ENCODE measurements at regions not wholly inside any gene's neighbourhood (a gene's known extent, or its start where the extent isn't known, plus 50 kb on each side); places are given as distances from the start of the nearest gene placed in this dataset.

DNA sequence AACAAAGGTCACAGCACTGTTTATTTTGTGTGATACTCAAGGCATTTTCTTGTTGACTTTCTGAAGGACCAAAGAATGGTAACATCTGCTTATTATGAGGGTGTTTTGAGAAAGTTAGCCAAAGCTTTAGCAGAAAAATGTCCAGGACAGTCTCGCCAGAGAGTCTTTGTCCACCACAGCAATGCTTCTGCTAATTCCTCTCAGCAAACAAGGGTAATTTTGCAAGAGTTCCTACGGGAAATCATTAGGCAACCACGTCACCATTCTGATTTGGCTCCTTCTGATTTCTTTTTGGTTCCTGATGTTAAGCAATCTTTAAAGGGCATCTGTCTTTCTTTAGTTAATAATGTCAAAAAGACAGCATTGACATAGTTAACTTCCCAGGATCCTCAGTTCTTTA, 639.3 kb upstream of the STEAP1 start:
- TF ChIP-seq CTCF (IDR thresholded peaks at IDR 0.05; ENCODE audit: insufficient read depth, low read length, missing control alignments), result no peak
- no peak overlapping the region for H3K4me3 ChIP-seq (ENCODE audit: low read depth, low read length)
- DNase-seq (ENCODE audit: low read depth, low spot score), result no peak
- POLR2A ChIA-PET, result no interaction called here
- CTCF ChIA-PET, result no interaction called here

DNA sequence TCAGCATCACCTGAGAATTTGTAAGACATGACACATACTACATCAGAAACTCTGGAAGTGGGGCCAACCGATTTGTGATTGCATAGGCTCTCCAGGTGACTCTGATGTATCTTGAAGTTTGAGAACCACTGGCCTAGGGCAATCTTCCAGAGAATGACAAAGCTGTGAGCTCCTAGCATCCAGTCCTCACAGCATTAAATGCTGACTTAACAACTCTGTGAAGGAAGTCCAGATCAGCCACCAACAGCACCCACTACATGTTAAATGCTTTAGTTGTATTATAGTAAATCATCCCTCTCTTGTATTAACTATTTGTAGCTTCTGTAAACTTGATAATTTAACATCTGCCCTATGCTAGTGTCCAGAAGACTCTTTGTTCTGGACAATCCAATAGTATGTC, 636.5 kb upstream of the STEAP1 start:
- TF ChIP-seq CTCF (IDR thresholded peaks at IDR 0.05; ENCODE audit: insufficient read depth, low read length, missing control alignments), result no peak

GRCh38 chr7:89549768-89550167, 604.5 kb upstream of the STEAP1 start:
- ChIA-PET CTCF (no interaction called here), POLR2A (no interaction called here)
- TF ChIP-seq CTCF (IDR thresholded peaks at IDR 0.05; ENCODE audit: insufficient read depth, low read length, missing control alignments), result no peak
- no peak overlapping the region for H3K4me3 ChIP-seq (ENCODE audit: low read depth, low read length)
- no peak for DNase-seq (ENCODE audit: low read depth, low spot score)

More for the DNA sequence above, 636.5 kb upstream of the STEAP1 start:
- CTCF ChIA-PET, result no interaction called here
- no peak overlapping the region for H3K4me3 ChIP-seq (ENCODE audit: low read depth, low read length)
- POLR2A ChIA-PET, result no interaction called here
- no peak for DNase-seq (ENCODE audit: low read depth, low spot score)

DNA sequence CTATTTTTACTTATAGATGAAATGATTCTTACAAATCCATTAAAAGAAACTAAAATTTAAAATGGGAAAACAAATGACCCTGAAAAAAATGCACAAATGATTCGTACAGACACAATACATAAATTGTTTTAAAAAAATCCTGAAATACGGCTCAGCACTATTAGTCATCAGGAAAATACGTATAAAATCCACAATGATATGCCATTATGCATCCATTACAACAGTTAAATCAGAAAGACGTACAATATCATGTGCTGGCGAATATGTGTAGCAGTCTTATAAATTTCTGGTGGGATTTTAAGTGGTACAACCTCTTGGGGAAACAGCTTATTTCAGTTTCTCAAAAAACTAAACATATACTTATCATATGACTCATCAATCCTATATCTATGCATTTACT, 600.1 kb upstream of the STEAP1 start:
- no peak overlapping the region for H3K4me3 ChIP-seq (ENCODE audit: low read depth, low read length)
- DNase-seq (ENCODE audit: low read depth, low spot score), result no peak
- ChIA-PET POLR2A (no interaction called here), CTCF (no interaction called here)
- no peak for TF ChIP-seq CTCF (IDR thresholded peaks at IDR 0.05; ENCODE audit: insufficient read depth, low read length, missing control alignments)

DNA sequence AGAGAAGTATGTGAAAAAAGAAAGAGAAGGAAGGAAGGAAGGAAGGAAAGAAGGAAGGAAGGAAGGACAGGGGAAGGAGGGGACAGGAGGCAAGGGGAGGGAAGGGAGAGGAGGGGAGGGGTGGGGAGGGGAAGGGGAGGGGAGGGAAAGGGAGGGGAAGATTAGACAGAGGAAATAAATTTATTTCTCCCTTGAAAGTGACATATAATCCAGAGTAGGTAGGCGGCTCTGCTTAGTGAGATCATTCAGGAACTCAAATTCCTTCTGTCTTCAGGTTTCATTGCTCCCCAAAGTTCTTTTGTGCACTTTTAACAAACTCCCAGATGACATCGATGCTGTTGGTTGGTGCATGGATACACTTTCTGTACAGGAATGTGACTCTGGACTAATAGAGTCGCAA, 594.7 kb upstream of the STEAP1 start:
- CTCF ChIA-PET, result no interaction called here
- H3K4me3 ChIP-seq (ENCODE audit: low read depth, low read length), result no peak overlapping the region
- no peak for DNase-seq (ENCODE audit: low read depth, low spot score)
- POLR2A ChIA-PET, result no interaction called here
- no peak for TF ChIP-seq CTCF (IDR thresholded peaks at IDR 0.05; ENCODE audit: insufficient read depth, low read length, missing control alignments)

GRCh38 chr7:89563597-89563996, 590.7 kb upstream of the STEAP1 start:
- no peak overlapping the region for H3K4me3 ChIP-seq (ENCODE audit: low read depth, low read length)
- ChIA-PET CTCF (no interaction called here), POLR2A (no interaction called here)
- DNase-seq (ENCODE audit: low read depth, low spot score), result no peak
- no peak for TF ChIP-seq CTCF (IDR thresholded peaks at IDR 0.05; ENCODE audit: insufficient read depth, low read length, missing control alignments)
